GM21447 (cell line): ENCODE measurements at regions not wholly inside any gene's neighbourhood (a gene's known extent, or its start where the extent isn't known, plus 50 kb on each side); places are given as distances from the start of the nearest gene placed in this dataset.

ENCODE experiments used
- ATAC-seq: cut with Tn5 transposase; IDR thresholded peaks from one replicate; pipeline ENCODE4 v1.9.1; 2021; ENCODE audit not compliant: unreplicated experiment

DNA sequence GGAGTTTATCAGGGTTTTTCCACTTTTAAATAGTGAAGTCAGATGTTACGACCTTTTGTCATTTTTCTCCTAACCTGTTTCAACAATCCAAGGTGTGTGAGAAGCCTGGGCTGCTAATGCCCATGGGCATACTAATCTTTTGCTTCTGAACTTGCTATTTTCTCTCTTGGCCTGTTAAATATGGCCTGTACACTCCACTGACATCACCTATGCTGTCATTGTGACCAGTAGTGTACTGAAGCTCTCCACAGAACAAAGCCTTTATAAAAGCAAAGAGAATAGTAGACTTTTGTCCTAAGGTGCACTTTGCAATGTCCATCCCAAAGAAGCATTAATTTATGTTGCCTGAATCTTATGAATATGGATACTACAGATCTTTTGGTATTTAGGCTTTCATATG is 1490.5 kb downstream of the STIM2 start:
- no peak for ATAC-seq

DNA sequence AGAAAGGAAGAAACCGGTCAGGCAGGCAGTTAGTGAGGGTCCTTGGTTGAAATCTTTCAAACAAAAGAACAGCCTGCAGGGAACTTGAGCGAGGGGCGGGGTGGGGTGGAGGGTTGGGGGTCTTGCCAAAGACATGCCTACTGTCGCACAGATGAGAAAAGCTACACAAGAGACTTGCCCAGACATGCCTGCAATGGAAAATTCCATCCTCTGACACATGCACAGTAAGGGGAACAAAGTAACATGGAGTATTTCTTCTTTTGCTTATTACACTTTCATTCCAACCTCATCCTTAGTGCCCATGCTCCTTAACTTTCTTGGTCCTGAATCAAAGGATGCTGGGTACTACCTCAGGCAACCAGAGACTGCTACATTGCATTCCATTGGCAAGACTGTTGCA is 1491.2 kb downstream of the STIM2 start:
- ATAC-seq, result no peak

DNA sequence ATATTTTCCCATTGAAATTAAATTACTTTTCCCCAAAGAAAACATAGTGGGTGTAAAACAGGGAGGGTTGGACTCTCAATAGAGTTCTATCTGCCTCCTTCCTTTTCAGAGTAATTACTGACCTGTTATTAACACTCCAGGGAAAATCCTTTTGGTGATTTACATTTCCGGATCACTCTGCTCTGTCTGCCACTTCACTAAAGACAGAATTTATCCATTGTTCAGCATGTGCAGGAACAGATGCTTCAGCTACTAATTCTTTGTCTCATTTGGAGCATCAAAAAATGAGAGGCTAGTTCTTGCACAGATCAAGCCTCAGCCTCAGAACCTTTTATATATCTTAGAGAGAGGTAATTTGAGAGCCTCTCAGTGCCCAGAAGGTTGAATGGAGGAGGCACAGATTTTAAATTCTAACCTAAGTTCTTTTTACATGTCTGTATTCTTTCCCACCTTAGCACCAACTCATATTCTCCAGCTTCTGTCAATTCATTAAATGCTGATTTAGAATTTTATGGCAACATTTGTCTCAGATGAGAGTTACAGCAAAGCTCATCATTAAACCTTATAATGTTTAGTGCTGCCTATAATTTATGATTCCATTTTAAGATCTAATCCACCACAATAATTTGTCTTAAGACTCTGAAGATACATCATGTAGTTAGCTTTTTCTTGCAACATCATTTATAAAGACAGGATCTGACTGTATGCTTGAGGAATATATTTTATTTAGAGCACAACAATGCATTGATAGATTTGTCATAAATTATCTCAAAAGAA is 1494.4 kb downstream of the STIM2 start:
- ATAC-seq, result no peak

DNA sequence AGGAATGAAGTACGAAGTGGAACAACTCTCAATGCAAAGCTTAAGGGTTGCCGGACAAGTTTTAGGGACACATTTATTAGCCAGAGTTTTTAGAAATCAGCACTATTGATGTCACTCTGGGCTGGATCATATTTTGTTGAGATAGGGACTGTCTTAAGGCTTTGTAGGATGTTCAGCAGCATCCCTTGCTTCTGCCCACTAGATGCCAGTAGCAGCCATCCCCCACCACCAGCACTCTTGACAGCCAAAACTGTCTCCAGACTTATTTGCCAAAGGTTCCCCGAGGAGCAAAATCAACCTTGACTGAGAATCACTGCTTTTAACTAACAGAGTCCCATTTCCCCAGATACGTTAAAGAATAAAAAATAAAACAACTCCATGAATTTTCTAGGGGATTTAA is 1497.3 kb downstream of the STIM2 start:
- ATAC-seq, result no peak

DNA sequence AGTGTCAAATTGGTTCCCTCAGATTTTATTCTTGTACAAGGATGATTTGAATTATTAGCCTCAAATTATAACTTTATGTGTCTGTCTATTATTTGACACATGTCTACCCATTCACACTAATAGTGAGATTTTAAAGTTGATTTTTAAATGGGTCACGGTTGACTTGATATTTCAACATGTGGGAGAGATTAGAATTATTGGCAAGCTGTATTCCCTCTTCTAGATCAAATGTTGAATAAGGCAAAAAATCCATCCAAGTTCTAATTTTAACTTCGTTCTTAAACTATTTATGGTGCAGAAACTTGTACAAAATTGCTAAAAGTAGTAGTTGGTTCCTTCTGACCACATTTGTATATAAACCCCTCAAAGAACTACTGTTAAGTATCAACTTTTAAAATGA is 1498.0 kb downstream of the STIM2 start:
- no peak for ATAC-seq

DNA sequence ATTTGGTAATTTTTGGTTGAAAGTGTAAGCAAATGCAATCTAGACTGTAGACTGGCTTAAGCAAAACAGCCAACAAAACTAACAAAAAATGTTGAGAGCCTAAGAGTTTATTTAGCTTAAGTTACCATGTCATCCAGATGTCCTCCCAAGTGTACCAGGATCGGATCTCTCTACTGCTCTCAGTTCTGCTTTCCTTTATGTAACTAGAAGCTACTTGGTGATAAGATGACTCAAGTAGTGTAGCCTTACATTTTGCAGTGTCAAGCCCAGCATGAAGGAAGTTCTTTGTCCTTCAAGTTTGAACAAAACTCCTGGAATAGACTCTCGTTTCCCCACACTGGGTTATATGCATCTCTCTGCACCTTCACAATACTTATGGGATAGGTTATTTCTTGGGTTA is 1500.0 kb downstream of the STIM2 start:
- ATAC-seq, result no peak

DNA sequence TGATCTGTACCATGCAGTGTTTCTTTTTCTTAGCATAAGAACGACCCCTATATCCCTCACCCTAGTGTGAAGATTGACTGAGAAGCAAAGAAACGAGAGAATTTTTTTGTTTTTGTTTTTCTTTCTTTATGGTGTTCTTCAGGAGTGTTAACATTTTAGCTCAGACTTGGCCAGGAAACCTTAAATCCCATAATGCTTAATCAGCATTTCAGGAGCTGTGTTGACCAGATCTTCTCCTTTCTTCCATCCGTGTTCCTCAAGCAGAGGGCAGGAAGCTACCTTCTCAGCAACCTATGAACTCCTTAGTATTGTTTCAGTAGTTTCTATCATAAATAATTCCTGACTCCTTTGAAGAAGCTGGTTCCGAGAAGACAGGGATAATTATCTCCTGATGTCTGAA is 1501.5 kb downstream of the STIM2 start:
- no peak for ATAC-seq

DNA sequence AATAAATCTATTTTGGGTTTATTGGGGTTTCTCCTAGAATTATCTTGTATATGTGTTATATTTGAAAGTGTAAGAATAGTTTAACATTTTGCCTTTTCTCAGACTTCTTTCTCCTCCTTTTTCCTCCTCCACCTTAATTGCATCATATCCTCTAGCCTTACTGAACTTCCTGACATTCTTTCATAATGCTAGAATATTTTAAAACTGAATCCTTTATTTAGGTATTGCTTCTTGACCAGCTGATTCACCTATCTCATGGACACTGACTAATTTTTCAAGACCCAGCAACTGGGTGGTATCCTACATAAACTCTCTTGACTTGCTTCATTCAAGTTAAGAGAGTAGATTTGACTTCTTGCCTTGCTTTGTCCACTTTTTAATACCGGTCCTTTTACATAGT is 1508.9 kb downstream of the STIM2 start:
- no peak for ATAC-seq

DNA sequence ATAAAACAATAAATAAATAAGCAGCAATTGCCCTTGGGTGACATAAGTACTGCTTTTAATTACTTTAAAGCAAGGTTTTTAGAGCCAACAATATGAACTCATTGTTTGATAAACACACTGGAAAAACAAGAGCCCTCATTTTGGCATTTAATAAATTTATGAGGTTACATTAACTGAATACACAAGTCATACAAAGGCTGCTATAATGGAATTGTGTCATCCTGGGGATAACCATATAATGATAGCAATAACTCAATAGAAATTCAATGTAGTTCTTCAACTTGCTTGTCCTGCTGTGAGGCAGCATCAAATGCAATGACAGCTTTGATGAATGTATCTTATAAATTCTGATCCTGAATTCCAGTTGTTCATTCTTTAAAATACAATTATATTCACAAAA is 1512.5 kb downstream of the STIM2 start:
- ATAC-seq, result no peak

DNA sequence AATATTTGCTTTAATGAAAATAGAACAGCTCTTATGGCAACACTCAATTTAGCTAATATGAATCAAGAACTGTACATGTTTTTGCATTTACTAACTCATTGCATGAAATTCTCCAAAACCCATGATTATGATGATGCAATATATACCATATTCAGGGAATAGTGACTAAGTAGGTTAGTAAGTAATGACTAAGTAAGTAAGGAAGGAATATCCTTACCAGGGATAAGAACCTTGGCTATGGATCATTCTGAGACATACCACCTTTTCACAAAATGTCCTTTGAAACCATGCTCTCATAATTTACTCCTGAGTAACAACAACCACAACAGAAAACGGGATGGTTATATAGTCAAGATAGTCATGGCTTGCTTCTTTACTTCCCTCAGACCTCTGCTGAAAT is 1513.0 kb downstream of the STIM2 start:
- ATAC-seq, result no peak

DNA sequence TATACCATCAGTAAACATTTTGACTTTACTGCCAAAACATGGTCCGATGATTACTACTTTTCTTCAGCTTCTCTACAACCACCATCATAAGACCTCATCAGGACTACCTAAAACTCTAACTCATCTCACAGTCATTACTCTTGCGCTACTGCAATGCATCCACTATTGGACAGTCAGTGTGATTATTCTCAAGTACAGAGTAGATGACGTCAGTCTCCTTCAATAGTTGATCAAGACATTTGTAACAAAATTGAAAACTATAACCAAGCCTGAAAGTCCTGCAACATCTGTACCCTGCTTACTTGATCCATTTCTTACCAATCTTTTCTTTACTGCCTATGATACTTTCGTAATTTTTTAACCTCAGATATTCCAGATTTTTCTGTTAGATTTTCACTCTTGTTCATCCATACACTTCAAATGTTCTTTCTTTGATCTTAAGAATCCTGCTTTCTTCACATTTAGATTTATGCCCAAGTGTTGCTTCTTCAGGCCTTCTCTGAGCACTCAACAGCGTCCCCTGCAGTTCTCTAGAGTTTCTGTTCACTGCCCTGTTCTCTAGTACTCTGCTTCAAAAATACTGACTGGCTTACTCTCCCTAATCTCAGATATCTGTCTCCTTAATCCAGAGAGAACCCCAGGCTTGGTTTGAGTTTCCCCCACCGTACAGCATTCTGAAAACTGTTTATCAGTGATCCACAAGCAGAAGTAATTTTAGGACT is 1517.6 kb downstream of the STIM2 start:
- ATAC-seq, result no peak

DNA sequence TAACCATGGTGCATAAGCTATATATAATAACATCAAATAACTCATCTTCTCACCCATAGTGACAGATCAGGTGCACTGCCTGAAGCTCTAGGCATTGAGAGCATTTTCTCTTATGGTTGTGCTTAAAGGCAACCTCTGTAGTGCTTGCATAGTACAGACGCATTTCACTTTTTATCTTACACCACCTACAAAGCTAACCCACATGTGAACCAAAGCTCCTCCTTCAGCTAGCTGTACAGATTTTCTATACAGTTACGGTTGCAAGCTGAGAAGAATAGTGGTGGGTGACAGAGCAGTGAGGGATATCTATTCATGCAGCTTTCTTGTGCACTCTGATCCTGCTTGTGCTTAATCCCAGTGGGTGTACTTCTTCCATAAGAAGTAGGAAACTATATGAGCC is 1525.2 kb downstream of the STIM2 start:
- ATAC-seq, result no peak

DNA sequence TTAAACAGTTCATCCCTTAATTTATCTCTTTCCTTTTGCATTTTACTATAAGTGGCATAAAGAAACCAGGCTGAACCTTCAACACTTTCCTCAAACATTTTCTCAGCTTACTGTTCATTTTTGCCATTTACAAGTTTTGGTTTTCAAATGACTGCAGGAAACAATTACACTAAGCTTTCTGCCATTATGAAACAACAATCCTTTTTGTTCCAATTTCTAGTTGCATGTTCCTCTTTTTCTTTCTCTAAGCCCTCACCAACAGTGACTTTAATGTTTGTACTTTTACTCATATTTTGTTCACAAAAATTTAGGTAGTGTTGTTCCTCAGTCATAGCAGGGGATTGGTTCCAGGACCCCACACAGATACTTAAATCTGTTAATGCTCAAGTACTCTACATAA is 1526.1 kb downstream of the STIM2 start:
- no peak for ATAC-seq

DNA sequence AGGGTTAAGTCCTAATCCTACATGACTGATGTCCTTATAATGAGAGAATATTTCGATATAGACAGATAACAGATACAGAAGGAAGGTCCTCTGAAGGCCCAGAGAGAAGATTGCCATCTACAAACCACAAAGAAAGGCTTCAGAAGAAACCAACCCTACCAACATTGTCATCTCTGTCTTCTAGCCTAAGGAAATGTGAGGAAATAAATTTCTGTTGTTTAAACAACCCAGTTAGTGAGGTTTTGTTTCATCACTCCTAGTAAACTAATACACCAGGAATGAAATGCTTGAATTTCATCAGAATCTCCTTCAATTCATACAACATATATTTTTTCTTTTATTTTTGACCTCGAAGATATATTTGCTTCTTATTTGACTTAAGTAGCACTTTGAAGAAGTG is 1527.8 kb downstream of the STIM2 start:
- no peak for ATAC-seq

DNA sequence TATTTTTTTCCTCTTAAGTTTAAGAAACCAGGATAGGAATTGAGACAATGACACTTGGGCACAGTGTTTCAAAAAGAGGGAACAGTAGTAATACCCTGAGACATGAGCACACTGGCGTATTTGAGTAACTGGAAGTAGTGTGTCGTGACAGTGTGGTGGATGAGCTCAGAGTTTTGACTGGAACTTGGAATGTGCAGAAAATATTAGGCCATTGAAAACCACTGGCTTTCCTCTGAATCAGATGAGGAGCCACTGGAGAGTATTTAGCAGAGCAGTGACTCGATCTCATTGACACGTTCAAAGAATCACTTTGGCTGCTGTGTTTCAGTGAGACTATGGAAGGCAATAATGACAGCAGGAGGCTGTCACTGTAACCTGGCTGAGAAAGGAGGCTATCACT is 1531.2 kb downstream of the STIM2 start:
- no peak for ATAC-seq

DNA sequence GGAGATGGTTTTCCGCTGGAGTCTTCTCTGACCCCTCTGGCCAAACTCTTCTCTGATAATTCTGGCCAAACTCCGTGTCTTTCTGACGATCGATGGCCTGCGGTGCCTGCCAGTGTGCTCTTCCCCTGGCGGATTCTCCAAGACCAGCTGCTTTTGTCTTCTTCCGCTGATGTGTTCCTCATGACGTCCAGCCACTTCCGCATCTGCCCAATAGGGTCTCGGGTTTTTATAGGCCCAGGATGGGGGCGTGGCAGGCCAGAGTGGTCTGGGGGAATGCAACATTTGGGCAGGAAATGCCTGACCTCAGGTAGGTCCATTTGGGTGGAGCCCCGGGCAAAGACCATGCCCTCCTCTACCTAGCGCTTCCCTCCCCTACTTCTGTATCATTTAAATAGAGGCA is 1542.1 kb downstream of the STIM2 start:
- no peak for ATAC-seq

DNA sequence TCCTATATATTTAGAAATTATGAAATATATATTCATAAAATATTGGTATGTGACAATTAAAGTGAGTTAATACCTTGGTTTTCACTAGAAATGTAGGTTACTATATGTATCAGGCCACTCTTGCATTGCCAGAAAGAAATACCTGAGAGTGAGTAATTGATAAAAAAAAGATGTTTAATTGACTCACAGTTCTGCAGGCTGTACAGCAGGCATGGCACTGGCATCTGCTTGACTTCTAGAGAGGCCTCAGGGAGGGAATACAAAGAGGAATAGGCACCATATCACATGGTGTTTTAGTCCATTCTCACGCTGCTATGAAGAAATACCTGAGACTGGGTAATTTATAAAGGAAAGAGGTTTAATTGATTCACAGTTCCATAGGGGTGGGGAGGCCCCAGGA is 1560.6 kb downstream of the STIM2 start:
- no peak for ATAC-seq

DNA sequence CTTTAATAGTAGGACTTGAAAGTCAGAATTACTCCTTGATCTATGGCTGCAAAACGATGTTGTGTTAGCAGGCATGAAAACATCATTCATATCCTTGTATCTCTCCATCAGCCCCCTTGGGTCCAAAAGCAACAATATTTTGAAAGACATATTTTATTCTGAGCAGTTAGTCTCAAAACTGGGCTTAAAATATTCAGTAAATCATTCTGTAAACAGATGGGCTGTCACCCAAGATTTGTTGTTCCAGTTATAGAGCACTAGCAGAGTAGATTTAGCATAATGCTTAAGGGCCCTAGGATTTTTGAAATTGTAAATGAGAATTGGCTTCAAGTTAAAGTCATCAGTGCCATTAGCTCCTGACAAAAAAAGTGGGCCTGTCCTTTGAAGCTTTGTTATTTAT is 1565.6 kb downstream of the STIM2 start:
- no peak for ATAC-seq

DNA sequence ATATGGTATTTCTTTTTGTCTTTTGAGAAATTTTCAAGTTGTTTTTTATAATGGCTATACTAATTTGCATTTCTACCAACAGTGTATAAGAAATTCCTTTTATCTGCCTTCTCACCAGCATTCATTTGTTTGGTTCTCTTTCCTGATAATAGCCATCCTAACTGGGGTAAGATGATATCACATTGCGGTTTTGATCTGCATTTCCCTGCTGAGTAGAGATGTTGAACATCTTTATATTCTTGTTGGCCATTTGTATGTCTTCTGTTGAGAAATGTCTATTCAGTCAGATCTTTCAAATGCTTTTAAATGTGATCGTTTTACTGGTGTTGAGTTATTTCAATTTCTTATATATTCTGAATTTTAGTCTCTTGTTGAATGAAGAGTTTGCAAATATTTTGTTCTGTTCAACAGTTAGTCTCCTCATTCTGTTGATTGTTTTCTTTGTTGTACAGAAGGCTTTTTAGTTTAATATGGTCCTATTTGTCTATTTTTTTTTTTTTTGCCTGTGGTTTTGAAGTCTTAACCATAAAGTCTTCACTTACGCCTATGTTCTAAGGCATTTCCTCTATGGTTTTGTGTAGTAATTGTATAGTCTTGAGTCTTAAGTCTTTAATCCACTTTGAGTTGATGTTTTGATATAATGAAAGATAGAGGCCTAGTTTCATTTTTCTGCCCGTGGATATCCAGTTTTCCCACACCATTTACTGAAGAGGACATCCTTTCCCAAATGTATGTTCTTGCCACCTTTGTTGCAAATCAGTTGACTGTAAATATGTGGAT is 1566.9 kb downstream of the STIM2 start:
- no peak for ATAC-seq

DNA sequence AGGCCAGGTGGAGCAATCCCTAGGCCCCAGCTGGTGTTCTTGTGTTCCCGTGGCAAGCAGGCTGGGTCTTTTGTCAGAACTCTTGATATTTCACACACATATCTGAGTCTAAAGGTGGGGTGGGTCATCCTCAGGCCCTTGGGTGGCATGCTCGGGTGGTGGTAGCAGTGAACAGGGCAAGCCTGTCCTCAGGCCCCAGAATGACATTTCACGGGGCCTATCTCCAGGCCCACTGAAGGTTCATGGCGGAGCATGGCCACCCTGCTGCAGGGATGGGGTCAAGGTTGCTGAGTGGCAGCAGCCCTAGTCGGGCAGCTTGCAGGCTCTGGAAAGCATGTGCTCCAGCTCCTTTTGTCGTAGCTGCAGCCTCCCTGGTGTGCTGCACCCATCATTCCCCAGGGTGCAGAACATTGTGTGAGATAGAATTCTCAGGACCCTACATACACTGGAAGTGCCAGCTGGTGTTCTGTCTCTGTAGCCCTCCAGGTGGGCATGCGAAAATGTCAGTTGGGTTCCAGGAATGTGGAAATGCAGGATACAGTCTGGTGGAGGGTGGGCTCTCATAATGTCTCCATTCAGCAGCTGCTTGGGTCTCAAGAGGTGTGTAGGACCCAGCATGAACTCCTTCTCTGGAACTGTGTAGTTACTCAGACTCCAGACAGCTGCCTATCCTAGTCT is 1571.8 kb downstream of the STIM2 start:
- ATAC-seq, result no peak

DNA sequence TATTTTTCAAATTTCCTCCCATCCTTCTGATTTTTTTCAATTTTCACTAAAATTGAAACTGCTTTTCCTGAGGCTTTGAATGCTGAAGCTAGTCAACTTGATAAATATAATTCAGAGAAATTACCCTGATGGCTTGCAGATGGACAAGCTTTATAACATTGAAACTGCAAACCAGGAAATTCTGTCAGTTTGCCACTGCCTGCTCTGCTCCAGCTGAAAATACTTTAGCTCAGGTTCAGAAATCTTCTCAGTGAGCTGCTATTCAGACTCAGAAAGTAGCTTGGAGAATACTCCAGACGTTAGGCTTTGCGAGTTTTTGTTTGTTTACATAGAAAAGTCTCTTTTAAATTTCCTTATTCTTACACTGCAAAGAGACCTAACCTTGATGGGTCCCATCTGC is 1574.7 kb downstream of the STIM2 start:
- no peak for ATAC-seq
